ENCODE measurements at regions not wholly inside any gene's neighbourhood (a gene's known extent, or its start where the extent isn't known, plus 50 kb on each side); places are given as distances from the start of the nearest gene placed in this dataset.
"Not testable (repeated sequence)": the region's sequence is repeated elsewhere in the genome, so short reads cannot be mapped to it uniquely, and the experiment has no call there.

DNA sequence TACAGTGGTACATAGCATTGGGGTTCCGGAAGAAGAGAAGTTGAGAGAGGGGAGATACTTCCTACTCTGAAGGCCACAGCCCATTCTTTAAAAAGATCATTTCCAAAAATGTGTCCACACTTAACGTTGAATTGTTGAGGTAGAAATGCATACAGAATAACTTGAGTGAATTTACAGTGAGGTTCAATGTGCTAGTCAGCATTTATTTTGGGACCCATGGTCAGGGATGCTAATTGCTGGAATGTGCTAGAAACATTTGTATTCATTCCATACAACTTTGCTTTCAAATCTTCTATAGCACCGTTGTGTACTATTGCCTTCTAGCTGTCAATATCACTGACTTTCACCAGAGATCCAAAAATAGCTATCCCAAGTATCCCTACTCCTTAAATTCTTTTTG is 325.9 kb downstream of the SATB2 start:
- DNase-seq (ENCODE audit: low read depth in 2 of 2) = no peak

DNA sequence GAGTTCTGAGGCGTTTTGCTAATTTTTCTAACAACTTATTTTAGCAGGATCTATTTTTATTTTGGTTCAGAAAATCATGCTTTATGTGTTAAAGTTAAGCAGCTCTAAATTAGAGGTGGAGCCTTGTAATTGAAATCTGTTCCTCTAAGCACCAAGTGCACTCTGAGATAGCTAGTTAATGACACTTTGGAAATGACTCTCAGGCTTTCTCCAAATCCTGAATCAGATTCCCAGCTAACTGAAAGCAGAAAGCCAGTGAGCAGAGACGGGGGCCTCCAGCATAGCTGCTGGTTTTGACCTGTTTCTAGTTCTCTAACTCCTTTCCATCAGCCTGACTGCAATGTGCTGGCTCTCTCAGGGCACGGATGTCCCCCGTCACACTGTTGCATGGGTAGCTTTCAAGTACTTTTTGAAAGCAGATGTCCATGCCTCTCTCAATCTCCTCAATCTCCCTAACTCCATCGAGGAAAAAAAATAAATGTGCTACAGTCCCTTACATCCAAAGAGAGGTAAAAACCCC is 326.5 kb downstream of the SATB2 start:
- no peak for DNase-seq (ENCODE audit: low read depth in 2 of 2)

DNA sequence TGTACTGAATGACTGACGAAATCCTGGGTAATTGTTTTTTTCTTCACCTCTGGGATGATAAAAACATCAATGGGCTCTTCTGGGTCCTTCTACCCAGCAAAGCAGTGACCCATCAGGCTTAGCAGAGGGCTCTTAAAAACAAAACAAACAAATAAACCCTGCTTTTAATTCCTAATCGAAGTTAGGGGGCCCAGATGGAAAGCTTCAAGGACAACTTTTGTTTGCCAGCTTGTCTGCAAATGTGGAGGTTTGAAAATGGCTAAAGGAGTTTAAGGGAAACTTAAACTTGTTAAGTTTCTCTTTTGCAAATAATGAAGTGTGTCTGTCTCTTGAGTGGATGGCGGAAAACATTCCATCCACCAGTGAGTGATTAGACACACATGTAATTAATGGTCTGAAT is 327.2 kb downstream of the SATB2 start:
- DNase-seq (ENCODE audit: low read depth in 2 of 2) = no peak

DNA sequence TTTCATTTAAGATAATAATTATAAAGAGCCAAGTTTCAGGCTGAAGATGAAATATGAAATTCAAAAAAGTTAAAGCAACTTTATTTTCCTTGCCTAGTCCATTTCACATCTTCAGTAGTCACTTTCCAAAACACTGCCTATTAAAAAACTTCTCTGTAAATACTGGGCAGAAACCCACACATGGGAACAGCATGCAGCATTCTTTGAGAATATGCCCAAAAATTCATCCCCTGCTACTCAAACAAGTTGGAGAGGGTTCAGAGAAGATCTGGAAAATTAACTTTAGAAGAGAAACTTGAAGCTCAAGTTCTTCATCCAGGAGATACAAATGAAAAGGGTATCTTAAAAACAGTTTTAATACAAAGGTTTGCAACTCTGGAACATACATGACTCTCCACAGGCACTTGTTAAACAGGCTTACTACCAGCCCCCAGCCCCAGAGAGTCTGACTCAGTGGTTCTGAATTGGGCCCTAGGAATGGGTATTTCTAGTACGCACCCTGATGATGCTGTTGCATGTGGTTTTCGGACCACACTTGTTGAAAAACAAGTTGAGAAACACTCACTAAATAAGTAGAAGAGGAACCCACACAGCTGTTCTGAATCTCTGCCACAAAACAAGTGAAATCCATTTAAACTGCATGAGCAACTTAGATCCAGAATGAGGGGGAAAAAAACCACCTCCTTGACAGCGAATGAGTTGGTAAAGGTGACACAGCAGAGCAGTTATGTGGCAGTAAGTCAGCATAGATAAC is 329.1 kb downstream of the SATB2 start:
- DNase-seq (ENCODE audit: low read depth in 2 of 2) = no peak

DNA sequence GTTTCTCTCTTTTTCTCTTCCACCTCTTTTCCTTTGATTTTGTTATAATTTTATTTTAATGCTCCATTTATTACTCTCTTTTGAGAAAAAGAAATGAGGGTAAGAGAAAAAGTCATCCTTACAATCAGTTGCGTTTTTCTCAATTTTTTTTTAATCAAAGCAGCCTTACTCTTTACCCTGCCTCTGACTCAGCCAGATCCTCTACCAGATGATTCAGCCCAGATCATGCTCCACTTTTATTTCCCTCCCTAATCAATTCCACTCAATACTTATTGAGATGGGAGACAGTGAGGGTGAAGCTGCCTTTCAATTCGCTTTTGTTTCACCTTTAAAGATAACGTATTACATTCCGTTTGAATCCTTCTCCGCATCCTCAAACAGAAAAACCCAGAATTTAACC is 337.9 kb downstream of the SATB2 start:
- DNase-seq (ENCODE audit: low read depth in 2 of 2) = no peak

DNA sequence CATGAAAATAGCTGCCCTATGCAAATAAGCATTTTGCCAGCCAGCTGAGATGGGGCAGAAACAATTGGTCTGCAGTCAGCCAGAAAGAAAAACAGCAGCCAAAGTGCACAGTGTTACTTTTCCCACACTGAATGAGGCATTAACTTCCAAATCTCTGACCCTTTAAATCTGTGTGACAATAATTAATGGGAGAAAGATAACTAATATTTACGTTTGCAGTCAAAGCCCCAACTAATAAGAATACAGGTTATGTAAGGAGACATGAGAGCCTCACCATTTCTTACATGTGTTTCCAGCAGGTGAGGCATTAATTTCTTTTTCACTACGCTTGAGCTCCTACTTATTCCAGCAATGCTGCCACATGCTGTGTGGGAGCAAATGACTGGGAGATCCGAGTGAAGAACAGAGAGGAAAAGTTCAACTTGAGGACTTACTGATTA is 339.0 kb downstream of the SATB2 start:
- no peak for DNase-seq (ENCODE audit: low read depth in 2 of 2)

DNA sequence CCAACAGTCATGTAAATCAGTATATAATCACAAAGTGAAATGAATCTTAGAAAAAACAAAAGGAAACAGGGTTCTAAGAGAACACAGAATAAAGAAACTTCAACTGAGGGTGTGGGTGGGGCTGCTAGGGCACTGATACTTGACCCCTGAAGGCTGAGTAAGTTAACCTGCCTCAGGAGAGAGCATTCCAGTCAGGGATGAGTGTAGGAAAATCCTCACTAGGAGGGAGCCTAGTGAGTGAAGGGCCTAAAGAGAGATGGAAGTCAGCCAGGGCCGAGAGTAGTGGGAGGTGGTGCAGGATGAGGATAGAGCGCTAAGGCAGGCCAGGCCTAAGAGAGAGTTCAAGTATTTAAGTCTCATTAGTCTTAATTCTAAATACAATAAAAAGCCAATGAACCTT is 342.6 kb downstream of the SATB2 start:
- no peak for DNase-seq (ENCODE audit: low read depth in 2 of 2)

DNA sequence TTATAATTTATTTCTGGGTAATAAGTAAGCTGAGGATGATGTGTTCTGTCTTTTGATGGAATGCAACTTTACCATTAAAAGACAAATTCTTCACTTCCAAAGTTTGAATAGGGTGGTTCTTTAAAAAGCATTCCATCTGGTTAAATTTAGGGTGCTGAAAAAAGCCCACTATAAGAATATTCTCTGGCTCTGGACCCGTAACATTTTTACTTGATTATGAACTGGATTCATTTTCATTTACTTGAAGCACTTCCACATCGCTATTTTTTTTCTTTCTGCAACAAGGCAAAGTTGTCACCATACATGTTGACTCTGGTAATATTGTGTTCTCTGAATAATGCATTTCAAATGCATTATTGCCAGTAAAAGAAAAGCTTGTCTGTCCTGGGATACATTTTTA is 344.6 kb downstream of the SATB2 start:
- no peak for DNase-seq (ENCODE audit: low read depth in 2 of 2)

DNA sequence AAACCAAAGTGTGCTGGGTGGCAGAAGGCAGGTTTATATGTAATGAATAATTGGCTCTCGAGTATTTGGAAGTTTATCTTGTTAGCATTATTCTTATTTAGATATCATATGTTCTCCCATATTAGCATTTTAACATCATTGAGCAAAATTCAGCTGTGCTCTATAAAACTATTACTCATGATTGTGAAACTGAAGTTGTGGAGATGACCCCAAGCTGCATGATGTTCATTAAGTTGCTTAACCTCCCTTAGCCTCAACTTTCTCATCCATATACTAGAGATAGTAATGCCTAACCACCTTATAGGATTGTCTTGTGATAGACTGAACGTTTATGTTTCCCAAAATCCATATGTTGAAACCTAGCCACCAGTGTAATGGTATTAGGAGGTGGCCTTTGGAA is 346.3 kb downstream of the SATB2 start:
- no peak for DNase-seq (ENCODE audit: low read depth in 2 of 2)

DNA sequence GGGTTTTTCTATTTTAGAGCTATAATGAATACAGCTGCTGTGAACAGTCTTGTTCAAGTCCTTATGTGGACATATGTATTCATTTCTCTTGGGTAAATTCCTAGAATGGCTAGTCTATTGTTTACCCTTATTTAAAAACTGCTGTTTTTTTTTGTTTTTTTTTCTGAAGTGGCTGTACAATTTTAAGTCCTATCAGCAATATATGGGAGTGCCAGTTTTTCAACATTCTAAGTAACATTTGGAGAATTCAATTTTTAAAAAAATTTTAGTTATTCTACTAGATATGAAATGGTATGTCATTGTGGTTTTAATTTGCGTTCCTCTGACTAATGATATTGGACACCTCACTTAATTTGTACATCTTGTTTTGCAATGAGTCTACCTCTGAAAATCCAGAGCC is 349.7 kb downstream of the SATB2 start:
- DNase-seq (ENCODE audit: low read depth in 2 of 2) = no peak

DNA sequence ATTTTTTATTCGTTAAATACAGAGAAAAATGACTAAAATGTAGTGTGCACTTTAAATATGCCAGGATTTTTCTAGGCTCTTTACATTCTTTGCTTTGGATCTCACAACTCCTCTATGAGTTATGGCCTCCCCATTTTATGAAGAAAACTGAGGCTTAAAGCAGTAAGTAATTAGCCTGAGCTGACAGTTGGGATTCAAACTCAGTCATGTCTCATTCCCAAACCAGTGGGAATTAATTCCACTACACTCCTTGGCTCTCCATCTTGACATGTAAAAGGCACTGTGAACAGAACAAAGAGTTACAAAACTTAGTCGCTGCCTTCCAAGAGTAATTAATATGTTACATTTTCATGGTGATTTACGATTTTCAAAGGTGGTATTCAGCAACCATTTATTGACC is 351.9 kb downstream of the SATB2 start:
- no peak for DNase-seq (ENCODE audit: low read depth in 2 of 2)

DNA sequence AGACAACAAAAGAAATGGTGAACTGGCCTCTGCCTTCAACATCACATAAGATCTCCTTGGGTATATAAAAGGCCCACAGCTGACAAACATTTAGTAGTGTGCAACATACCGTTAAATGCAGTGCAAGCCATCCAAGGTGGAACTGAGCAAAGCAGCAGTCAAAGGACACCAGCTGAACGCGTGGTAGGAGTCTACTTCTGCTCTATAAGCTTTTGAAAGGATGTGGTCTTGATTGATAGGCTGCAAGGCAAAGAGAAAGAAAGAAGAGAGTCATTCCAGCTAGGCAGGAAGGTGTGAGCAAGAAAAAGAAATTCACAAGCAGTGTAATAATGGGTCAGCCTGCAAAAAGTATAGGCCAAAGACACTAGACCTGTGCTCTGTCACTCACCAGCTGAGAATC is 356.3 kb downstream of the SATB2 start:
- DNase-seq (ENCODE audit: low read depth in 2 of 2) = no peak

DNA sequence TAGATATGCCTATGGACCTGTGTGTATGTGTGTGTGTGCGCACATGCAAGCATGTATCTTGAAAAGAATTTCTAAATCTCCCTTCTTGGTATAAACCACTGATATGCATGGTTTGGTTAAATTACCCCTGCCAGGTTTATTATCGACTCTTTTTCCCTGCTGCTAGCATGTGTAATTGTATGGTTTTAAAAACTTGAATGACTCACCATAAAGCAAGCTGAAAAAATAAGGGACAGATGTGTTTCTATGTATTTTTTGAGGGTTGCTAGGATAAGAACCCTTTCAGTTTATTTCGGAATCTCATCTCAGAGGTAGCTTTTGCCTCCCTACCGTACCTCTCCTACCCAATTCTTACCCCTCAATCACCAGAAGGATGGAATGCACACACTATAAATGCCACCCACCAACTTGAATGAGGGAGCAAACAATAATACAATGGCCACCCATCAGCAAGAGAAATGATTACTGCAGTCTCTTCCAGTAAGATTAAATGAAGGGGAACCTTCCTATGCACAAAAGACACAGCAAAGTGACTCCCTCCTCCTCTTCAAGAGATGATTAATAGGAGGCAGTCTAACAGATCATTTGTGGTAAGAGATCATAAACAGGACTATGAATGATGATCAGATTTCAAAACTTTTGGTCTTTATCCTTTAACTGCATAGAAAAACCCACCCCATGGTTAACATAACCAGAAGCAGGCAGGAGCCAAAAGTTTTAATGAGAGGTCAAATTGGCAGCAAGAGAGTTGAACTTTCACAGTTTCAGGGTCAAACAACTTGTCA is 357.2 kb downstream of the SATB2 start:
- no peak for DNase-seq (ENCODE audit: low read depth in 2 of 2)

DNA sequence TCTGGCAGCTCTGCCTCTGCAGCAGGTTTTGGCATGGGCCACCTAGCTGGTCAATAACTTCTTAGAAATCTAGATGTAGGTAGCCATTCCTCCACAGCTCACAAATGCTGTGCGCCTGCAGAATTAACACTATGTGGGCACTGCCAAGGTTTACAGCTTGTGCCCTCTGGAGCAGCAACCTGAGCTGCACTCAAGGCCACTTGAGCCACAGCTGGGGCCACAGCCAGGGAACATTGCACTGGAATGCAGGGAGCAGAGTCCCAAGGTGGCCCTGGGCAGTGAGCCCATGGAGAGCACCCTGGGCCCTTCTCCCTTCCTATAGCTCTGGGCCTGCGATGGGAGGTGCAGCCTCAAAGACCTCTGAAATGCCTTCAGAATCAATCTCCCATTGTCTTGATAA is 365.3 kb downstream of the SATB2 start:
- DNase-seq (ENCODE audit: low read depth in 2 of 2) = no peak

DNA sequence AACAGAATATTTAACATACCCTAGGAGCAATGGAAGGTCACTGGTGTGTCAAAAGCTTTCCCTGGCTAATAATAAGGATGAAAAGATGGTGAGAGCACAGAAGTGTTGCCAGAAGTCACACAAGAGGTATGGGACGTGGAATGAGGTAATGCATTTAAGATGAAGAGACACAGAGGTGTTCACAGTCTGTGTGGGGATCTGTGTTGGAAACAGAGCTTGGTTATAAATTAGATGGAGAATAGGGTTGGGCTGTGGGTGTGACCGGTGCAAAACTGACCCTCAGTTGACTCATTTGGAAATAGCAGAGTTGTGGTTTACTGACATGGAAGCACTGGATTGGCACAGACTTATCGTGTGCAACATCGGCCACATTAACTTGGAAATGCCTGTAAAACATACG is 372.5 kb downstream of the SATB2 start:
- DNase-seq (ENCODE audit: low read depth in 2 of 2) = no peak

DNA sequence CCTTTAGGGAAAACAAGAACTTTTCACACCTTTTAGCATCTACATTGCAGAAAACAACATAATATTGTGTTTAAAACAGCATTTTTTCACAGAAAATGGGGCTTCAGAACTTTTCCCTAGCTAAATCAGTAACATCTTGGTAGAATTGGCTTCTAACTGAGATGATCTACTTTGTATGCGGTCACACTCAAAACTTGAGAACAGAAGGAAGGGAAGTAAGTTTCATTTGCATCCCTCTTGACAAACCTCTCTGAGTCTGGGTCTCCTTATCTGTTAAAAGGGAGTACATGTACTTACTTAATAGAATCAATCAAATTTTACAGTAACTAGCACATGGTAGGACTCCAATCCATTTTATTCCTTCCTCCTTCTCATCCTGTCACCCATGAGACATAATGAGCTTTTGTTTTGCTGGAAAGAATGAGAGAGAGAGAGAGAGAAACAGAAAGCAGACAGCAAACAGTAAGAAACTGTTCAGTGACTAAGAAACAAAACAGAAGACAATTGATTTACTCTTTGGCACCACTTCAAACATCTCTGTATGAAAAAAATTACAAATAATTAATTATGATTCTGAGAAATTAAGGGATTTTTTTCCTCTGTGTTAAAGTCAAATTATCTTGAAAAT is 387.3 kb downstream of the SATB2 start:
- DNase-seq (ENCODE audit: low read depth in 2 of 2) = no peak

DNA sequence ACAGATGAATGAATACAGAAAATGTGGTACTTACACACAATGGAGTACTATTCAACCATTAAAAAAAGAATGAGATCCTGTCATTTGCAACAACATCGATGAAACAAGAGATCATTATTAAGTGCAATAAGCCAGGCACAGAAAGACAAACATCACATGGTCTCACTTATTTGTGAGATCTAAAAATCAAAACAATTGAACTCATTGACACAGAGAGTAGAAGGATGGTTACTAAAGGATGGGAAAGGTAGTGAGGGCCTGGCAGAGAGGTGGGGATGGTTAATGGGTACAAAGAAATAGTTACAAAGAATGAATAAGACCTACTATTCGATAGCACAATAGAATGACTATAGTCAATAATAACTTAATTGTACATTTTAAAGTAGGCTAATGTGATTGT is 393.5 kb downstream of the SATB2 start:
- DNase-seq (ENCODE audit: low read depth in 2 of 2) = no peak

DNA sequence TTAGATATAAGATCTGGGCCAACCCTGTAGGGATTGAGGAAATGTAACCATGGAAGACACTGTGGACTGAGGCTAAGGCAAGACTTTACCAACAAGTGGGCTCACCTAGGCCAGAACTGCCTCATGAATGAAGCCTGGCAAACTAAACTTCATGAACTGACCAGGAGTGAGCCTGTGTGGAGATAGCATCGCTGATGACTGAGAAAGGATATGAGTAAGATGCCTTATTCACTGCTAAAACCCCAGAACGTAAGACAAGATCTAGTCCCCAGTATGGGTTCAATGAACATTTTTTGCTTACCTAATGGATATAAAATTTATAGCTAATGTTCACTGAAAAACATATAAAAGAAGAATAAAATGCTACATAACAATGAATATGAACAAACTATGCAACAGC is 399.8 kb downstream of the SATB2 start:
- DNase-seq (ENCODE audit: low read depth in 2 of 2) = no peak

DNA sequence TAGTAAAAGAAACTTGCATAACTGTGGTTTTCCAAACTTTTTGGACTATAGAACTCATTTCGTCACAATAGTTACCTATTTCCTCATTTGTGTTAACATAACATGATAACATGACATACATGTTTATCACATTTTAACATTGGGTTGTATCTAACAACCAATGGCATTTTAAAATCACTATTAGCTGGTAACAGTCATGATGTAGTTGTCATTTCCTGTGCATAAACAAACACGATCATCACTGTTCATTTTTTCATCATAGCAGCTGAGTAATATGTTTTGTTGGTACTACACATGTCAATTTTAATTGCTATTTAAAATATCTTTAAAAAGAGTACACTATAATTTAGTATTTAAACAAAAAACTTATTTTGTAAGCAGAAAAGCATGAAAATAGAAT is 402.4 kb downstream of the SATB2 start:
- no peak for DNase-seq (ENCODE audit: low read depth in 2 of 2)

DNA sequence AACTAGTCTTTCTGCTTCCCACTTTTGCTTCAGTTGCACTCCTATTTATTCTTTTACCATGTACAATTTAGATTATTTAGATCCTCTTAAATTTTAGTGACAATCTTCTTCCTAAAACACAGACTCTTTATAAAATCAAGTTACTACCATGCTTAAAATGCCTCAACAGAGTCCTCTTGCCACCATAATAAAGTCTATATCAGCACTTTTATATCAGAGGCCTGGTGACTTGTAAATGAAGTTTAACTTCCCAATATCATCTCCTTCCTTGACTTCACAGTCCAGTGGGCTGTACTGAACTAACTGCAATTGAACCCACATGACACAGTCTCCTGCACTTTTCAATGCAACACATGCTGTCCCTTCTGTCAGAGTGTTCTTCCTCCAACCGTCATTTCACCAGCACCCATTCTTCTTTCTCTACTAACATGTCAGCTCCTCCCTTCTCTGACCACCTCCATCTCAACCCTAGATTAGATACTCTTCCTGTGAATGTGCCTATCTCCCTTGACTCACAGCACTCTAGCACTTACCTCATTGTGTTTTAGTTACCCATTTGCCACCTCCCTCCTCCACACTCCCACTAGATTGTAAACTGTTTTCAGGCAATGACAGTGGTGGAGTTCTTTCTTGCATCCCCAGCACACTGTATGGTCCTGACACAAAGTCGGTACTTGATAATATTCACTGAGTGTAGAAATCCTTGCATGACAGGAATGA is 414.9 kb downstream of the SATB2 start:
- DNase-seq (ENCODE audit: low read depth in 2 of 2) = no peak

DNA sequence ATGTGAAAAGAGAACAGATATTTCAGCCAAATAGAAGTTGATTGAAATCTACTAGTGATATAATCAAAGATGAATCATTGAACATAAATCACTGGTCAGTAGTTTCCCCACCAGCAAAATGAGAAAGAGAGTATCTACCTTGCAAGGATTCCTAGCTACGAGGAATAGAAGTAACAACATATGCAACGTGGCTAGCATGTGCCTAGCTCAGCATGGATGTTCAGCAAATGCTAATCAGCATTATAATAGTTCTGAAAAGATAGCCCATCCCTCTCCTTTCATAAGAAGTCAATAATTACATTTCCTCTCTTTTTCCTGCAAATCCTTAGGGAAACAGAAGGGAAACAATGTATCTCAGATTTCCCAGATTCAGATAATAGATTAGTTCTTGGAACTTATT is 417.2 kb downstream of the SATB2 start:
- no peak for DNase-seq (ENCODE audit: low read depth in 2 of 2)

DNA sequence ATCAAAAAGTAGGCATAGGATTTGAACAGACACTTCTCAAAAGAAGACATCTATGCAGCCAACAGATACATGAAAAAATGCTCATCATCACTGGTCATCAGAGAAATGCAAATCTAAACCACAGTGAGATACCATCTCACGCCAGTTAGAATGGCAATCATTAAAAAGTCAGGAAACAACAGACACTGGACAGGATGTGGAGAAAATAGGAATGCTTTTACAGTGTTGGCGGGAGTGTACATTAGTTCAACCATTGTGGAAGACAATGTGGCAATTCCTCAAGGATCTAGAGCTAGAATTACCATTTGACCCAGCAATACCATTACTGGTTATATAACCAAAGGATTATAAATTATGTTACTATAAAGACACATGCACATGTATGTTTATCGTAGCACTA is 424.0 kb downstream of the SATB2 start:
- DNase-seq (ENCODE audit: low read depth in 2 of 2) = not testable (repeated sequence)
